GM12872 (cell line): ENCODE measurements at regions not wholly inside any gene's neighbourhood (a gene's known extent, or its start where the extent isn't known, plus 50 kb on each side); places are given as distances from the start of the nearest gene placed in this dataset.

Experiments used
- TF ChIP-seq, protein P1 (sequence below): IDR thresholded peaks from 3 replicates; pipeline ENCODE4 v1.5.1; 2011; ENCODE audit warnings: low read depth, mild to moderate bottlenecking, low read length, moderate library complexity; ENCODE audit not compliant: insufficient read depth

GRCh38 chr2:6526093-6526824 lies 339.4 kb downstream of the CMPK2 start:
- TF ChIP-seq, protein P1, sequence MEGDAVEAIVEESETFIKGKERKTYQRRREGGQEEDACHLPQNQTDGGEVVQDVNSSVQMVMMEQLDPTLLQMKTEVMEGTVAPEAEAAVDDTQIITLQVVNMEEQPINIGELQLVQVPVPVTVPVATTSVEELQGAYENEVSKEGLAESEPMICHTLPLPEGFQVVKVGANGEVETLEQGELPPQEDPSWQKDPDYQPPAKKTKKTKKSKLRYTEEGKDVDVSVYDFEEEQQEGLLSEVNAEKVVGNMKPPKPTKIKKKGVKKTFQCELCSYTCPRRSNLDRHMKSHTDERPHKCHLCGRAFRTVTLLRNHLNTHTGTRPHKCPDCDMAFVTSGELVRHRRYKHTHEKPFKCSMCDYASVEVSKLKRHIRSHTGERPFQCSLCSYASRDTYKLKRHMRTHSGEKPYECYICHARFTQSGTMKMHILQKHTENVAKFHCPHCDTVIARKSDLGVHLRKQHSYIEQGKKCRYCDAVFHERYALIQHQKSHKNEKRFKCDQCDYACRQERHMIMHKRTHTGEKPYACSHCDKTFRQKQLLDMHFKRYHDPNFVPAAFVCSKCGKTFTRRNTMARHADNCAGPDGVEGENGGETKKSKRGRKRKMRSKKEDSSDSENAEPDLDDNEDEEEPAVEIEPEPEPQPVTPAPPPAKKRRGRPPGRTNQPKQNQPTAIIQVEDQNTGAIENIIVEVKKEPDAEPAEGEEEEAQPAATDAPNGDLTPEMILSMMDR: peak; percentile 39; the same call in 2 of the 3 replicates

GRCh38 chr2:6531304-6531703 lies 334.4 kb downstream of the CMPK2 start:
- TF ChIP-seq, protein P1: no peak

GRCh38 chr2:6535572-6535971 lies 330.1 kb downstream of the CMPK2 start:
- TF ChIP-seq, protein P1: no peak

- TF ChIP-seq, protein P1: no peak
Observed at GRCh38 chr2:6538607-6539006, 327.1 kb downstream of the CMPK2 start.

- TF ChIP-seq, protein P1: no peak
Observed at GRCh38 chr2:6545336-6545735, 320.4 kb downstream of the CMPK2 start.

DNA sequence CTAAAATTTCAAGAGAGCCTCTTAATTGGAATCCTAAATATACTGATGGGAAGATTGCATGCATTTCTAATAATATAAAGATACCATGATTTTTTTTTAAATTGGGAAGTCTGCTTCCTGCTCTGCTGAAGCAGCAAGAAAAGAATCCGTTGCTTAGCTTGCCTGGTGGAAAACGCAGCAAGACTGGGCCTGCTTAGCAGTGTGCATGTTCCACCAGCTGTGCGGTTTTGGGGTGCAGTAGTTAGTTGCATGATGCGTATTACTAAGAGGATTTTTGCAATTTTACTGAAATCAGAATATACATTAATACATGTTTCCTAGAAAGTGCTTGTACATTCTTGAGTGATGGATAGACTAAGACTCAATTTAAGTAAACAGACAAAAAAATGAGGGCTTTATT lies 319.9 kb downstream of the CMPK2 start:
- TF ChIP-seq, protein P1: no peak

GRCh38 chr2:6554466-6554865 lies 311.2 kb downstream of the CMPK2 start:
- TF ChIP-seq, protein P1: no peak
